HepG2 (cell line): ENCODE measurements at regions not wholly inside any gene's neighbourhood (a gene's known extent, or its start where the extent isn't known, plus 50 kb on each side); places are given as distances from the start of the nearest gene placed in this dataset.
"Not testable (repeated sequence)": the region's sequence is repeated elsewhere in the genome, so short reads cannot be mapped to it uniquely, and the experiment has no call there.

Experiments used
- E2F1 ChIP-seq: sonication (generic); formaldehyde crosslinking; IDR thresholded peaks from 2 replicates; pipeline ENCODE4 v1.5.0; 2020; ENCODE audit warnings: missing genetic modification reagents
- EZH2 ChIP-seq: conservative IDR thresholded peaks from 2 replicates; pipeline ENCODE4 v1.6.1; 2012; ENCODE audit warnings: mild to moderate bottlenecking, low read depth, low read length, moderate library complexity
- SIX4 ChIP-seq: sonication (generic); formaldehyde crosslinking; IDR thresholded peaks from 2 replicates; pipeline ENCODE4 v1.4.0; 2020; ENCODE audit warnings: missing genetic modification reagents
- ZBTB46 ChIP-seq: sonication (generic); formaldehyde crosslinking; IDR thresholded peaks from 2 replicates; pipeline ENCODE4 v1.4.0; 2020; ENCODE audit warnings: mild to moderate bottlenecking, missing genetic modification reagents, borderline replicate concordance
- ZNF121 ChIP-seq: sonication (generic); formaldehyde crosslinking; IDR thresholded peaks from 2 replicates; pipeline ENCODE4 v1.5.0; 2020; ENCODE audit warnings: mild to moderate bottlenecking, missing genetic modification reagents
- ZNF446 ChIP-seq: sonication (generic); formaldehyde crosslinking; IDR thresholded peaks from 2 replicates; pipeline ENCODE4 v1.5.0; 2020; ENCODE audit warnings: mild to moderate bottlenecking, missing genetic modification reagents
- ZNF552 ChIP-seq: sonication (generic); formaldehyde crosslinking; IDR thresholded peaks from 2 replicates; pipeline ENCODE4 v1.9.0; 2022; ENCODE audit warnings: missing genetic modification reagents, mild to moderate bottlenecking, borderline replicate concordance
- ZNF737 ChIP-seq: sonication (generic); formaldehyde crosslinking; IDR thresholded peaks from 2 replicates; pipeline ENCODE4 v1.5.0; 2020; ENCODE audit warnings: missing genetic modification reagents, mild to moderate bottlenecking, borderline replicate concordance
- TF ChIP-seq, protein P1 (sequence below): sonication (generic); formaldehyde crosslinking; conservative IDR thresholded peaks from 2 replicates; pipeline ENCODE4 v1.4.0; 2020; ENCODE audit warnings: missing genetic modification reagents
- TF ChIP-seq, protein P2 (sequence below): sonication (generic); formaldehyde crosslinking; IDR thresholded peaks from 2 replicates; pipeline ENCODE4 v1.5.0; 2020; ENCODE audit warnings: mild to moderate bottlenecking, missing genetic modification reagents, moderate library complexity

DNA sequence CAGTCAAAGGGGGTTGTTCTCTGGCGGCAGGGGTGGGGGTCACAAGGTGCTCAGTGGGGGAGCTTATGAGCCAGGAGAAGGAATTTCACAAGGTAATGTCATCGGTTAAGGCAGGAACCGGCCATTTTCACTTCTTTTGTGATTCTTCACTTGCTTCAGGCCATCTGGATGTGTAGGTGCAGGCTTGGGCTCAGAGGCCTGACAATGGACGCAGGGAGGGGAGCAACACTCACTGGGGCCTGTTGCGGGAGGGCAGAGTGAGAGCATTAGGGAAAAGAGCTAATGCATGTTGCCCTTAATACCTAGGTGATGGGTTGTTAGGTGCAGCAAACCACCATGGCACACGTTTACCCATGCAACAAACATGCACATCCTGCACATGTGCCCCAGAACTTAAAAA lies 98.0 kb upstream of the FAM47A start:
- not testable (repeated sequence) for TF ChIP-seq EZH2; SIX4 (CRISPR knock-in tag); ZNF552 (CRISPR knock-in tag); ZNF737 (CRISPR knock-in tag); ZBTB46; ZNF121 (CRISPR knock-in tag); E2F1 (CRISPR knock-in tag); ZNF446
- TF ChIP-seq, protein P1, sequence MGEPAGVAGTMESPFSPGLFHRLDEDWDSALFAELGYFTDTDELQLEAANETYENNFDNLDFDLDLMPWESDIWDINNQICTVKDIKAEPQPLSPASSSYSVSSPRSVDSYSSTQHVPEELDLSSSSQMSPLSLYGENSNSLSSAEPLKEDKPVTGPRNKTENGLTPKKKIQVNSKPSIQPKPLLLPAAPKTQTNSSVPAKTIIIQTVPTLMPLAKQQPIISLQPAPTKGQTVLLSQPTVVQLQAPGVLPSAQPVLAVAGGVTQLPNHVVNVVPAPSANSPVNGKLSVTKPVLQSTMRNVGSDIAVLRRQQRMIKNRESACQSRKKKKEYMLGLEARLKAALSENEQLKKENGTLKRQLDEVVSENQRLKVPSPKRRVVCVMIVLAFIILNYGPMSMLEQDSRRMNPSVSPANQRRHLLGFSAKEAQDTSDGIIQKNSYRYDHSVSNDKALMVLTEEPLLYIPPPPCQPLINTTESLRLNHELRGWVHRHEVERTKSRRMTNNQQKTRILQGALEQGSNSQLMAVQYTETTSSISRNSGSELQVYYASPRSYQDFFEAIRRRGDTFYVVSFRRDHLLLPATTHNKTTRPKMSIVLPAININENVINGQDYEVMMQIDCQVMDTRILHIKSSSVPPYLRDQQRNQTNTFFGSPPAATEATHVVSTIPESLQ = not testable (repeated sequence)
- TF ChIP-seq, protein P2, sequence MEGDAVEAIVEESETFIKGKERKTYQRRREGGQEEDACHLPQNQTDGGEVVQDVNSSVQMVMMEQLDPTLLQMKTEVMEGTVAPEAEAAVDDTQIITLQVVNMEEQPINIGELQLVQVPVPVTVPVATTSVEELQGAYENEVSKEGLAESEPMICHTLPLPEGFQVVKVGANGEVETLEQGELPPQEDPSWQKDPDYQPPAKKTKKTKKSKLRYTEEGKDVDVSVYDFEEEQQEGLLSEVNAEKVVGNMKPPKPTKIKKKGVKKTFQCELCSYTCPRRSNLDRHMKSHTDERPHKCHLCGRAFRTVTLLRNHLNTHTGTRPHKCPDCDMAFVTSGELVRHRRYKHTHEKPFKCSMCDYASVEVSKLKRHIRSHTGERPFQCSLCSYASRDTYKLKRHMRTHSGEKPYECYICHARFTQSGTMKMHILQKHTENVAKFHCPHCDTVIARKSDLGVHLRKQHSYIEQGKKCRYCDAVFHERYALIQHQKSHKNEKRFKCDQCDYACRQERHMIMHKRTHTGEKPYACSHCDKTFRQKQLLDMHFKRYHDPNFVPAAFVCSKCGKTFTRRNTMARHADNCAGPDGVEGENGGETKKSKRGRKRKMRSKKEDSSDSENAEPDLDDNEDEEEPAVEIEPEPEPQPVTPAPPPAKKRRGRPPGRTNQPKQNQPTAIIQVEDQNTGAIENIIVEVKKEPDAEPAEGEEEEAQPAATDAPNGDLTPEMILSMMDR (CRISPR knock-in tag) = not testable (repeated sequence)
